ENCODE measurements at regions not wholly inside any gene's neighbourhood (a gene's known extent, or its start where the extent isn't known, plus 50 kb on each side); places are given as distances from the start of the nearest gene placed in this dataset.
A peak's percentile ranks its signal among the peaks of the same experiment; 100 is the strongest.
"Not testable (repeated sequence)": the region's sequence is repeated elsewhere in the genome, so short reads cannot be mapped to it uniquely, and the experiment has no call there.

DNA sequence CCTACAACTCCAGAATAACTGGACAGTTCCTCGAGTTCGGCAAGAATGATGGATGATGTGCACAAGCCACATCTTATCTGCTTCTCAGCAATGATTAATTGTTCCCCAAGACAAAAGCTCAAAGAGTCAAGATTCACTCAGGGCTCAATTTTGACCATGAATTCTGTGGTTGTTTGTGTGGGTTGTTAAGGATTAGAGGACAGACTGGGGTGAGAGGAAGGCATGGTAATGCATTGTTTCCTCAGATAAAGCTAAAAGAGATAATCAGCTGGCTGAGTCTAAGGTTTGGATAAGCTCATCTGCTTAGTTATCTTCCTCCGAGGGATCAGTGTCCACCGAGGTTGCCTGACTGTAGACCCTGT, 161.0 kb downstream of the CPEB2 start:
- DNase-seq (ENCODE audit: low read depth), result no peak

GRCh38 chr4:15164571-15164970, 162.3 kb downstream of the CPEB2 start:
- DNase-seq (ENCODE audit: low read depth), result no peak

DNA sequence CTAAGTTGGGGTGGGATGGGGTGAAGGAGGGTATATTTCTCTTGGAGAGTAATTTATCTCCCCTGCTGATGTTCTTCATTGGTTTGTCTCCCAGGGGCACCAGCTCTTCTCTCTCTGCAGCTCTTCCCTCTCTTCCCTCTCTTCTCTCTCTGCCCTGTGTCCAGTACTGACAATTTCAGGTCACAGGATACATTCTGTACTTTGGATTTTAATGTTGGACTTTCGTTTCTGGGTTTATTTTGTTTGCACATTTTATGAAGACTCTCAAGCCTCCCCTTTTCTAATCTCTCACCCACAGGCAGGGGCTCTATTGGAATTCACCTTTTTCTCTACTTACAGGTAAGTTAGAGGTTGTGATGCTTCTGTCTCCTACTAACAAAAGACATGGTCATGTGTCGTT, 165.5 kb downstream of the CPEB2 start:
- no peak for DNase-seq (ENCODE audit: low read depth)

DNA sequence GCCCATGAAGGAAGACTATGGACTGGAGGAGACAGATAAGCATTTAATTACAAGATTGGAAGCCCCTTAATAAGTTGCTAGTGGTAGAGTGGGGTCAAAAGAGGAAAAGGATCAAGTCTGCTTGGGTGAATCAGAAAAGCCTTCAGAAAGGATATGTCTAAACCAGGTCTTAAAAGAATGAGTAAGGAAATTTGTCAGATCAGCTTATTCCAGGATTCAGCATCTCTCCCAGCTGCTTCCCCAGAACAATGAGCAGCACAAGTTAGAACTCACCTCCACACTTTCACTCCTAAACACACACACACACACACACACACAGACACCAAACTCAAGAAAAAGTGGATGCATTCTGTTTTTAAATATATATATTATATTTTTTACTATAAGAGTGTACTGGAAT, 166.5 kb downstream of the CPEB2 start:
- DNase-seq (ENCODE audit: low read depth), result no peak

DNA sequence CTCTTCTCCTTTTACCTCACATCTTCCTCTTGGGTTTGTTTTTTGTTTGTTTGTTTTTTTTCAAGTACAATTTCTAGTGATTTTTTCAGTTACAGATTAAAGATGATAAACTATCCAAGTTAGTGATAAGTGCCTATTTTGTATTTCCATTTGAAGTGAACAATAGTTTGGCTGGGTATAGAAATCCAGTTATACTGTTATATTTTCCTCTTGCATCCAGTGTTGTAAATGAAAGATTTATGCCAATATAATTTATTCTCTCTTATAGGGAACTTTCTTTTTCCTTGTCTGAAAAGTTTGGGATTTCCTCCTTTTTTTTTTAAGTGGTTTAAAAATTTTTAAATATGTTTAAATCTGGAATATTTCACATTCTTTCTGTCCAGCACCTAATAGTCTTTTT, 169.4 kb downstream of the CPEB2 start:
- no peak for DNase-seq (ENCODE audit: low read depth)

DNA sequence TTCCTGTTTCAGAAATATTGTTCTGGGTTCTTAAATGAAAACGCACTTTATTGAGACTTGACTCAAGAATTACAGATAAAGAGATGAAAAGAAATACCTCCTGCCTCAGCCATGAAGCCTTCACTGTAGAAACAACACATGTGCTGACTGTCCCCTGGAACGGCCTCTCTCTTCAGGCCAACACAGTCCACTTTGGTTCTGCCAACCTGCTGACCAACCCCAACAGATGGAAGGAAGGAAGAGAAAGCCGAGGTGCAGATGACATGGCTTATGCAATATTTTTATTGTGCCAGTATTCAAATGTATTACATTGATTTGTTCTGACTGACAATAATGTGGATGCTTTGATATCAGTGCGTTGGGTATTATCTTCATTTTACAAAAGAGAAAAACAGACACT, 171.0 kb downstream of the CPEB2 start:
- no peak for DNase-seq (ENCODE audit: low read depth)

GRCh38 chr4:15174168-15174567, 171.9 kb downstream of the CPEB2 start:
- DNase-seq (ENCODE audit: low read depth), result not testable (repeated sequence)

DNA sequence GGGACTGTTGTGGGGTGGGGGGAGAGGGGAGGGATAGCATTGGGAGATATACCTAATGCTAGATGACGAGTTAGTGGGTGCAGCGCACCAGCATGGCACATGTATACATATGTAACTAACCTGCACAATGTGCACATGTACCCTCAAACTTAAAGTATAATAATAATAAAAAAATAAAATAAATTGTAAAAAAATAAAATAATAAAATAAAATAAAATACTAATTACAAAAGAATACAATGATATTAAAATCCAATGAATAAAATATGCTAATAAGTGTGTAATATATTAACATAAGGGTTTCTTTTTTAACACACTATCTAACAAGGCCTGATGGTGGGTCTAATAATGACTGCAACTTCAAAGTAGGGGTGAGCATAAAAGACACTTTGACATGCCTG, 177.6 kb downstream of the CPEB2 start:
- DNase-seq (ENCODE audit: low read depth), result not testable (repeated sequence)

- no peak for DNase-seq (ENCODE audit: low read depth)
Observed at GRCh38 chr4:15182600-15183220, 180.4 kb downstream of the CPEB2 start.

GRCh38 chr4:15186149-15186548, 183.9 kb downstream of the CPEB2 start:
- no peak for DNase-seq (ENCODE audit: low read depth)

GRCh38 chr4:15186806-15187205, 184.5 kb downstream of the CPEB2 start:
- DNase-seq (ENCODE audit: low read depth), result no peak

GRCh38 chr4:15188605-15189539, 186.6 kb downstream of the CPEB2 start:
- DNase-seq (ENCODE audit: low read depth), result no peak

DNA sequence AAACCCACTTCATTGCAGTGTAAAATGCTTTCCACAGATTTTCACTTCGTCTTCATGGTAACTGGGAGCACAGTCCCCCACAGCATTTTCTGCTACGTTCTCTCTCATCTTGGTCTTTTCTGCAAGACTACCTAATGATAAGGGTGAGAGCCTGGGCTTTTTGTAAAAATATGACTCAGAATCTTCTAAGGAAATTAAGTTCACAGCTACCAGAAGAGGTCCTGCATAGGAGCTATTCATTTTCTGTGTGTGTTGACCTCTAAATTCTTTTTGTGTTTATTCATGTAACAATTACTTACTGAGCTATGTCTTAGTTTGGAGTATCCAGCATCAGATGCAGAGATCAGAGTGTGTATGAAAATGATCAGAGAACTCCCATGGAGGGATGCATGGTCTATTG, 192.2 kb downstream of the CPEB2 start:
- DNase-seq (ENCODE audit: low read depth), result no peak

- peak; percentile 38 for DNase-seq (ENCODE audit: low read depth)
Observed at GRCh38 chr4:15197005-15197404, 194.7 kb downstream of the CPEB2 start.

GRCh38 chr4:15198070-15198727, 195.9 kb downstream of the CPEB2 start:
- no peak for DNase-seq (ENCODE audit: low read depth)

DNA sequence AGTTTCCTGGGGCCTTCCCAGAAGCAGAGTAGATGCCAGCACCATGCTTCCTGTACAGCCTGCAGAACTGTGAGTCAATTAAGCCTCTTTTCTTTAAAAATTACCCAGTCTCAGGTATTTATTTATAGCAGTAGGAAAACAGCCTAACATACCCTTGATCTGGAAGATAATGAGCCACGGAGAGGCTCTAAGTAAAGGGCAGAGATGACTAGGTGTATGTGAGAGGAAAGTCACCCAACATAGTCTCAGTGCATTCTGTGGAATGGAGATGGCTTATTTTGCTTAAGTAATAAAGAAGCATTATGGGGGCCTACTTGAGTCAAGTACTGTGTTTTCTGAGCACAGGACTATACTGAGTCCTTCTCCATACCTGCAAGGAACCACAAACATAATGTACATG, 199.5 kb downstream of the CPEB2 start:
- no peak for DNase-seq (ENCODE audit: low read depth)

DNA sequence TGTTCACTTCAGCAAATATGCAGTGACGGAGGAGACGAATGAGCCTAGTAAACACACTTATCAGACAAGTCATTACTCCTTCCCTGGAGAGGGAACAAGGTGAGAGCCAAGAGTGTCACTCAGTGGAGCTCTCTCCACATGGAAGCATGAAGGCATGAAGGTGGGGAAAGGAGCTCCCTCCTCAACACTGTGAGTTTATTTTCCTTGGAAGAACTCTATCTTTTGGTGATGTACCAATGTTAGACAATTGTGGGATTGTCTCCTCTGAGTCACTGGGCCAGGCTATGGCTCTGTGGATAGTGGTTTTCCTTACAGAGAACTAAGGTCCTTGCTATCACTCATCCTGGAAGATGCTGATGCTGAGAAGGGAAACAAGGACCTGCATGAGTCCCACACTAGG, 200.2 kb downstream of the CPEB2 start:
- DNase-seq (ENCODE audit: low read depth), result no peak

GRCh38 chr4:15206526-15206925, 204.2 kb downstream of the CPEB2 start:
- not testable (repeated sequence) for DNase-seq (ENCODE audit: low read depth)

DNA sequence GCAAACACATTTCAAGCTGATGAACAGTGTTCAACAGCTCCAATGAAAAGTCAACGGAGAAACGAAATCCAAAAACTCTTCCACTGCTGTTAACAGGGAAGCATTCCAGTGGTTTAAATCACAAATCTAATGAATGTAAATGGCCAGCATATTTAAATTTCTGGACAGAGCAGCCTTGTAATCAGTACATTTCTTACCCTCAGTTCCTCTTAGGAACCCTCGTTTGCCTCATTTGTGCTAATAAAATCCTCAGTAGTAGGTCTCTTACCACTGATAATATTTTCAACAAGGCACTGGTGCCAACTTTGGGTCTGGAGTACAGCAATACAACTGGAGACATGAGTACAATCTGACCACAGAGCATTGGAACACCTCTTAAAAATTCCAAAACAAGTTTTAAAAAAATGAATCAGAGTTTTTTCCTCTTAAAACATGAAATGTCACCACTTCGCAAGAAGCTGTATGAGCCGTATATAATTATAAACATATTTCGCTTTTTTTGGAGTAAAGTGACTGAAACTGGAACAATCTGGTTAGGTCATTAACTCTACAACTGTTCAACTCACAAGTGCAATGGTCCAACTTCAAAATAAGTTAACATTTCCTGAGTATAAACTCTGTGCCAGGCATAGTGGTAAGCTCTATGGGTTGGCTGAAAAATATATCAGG, 211.2 kb downstream of the CPEB2 start:
- peak; percentile 42 for DNase-seq (ENCODE audit: low read depth)

GRCh38 chr4:15215109-15215508, 212.7 kb upstream of the C1QTNF7 start:
- DNase-seq (ENCODE audit: low read depth), result no peak

- DNase-seq (ENCODE audit: low read depth), result no peak
Observed at GRCh38 chr4:15226203-15226602, 201.6 kb upstream of the C1QTNF7 start.

DNA sequence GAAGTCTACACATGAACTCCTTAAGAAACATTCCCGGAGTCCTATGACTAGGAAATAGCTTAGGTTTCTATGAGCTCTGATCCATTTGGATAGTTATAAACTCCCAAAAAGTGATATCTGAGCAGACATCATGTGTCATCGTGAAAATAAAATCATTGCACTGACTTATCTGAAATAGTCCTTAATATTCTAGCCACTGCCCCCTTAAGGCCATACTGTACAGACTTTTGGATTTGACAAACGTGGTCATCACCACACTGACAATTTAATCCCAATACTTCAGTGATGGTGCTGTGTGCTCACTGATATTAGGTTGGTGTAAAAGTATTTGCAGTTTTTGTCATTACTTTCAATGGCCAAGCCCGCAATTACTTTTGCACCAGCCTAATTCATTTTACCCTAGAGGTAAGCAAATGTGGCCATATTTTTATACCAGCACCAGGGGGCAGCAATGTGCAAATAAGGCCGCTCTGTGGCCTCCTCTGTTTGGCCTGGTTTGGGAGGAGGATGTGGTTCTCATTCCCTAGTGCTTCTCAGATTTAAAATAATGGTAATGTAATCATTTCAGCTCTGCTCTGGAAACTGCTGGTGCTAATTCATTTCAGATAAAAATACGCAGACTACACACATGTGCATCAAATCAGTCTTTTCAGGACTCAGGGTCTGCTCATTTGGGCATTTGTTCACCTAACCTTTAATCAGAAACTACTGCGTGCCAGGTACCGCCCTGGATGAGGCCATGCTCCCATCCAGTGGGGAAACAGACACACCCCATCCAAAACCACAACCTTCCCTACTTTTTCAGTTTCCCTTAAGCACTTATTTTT, 196.4 kb upstream of the C1QTNF7 start:
- peak; percentile 88 for DNase-seq (ENCODE audit: low read depth)

All from fibroblast of gingiva (primary cell).